ENCODE measurements at regions not wholly inside any gene's neighbourhood (a gene's known extent, or its start where the extent isn't known, plus 50 kb on each side); places are given as distances from the start of the nearest gene placed in this dataset.

GRCh38 chr5:133701871-133702270, 89.5 kb upstream of the FSTL4 start:
- H3K9me3 ChIP-seq, result no peaks in the 10 kb centered on the region

GRCh38 chr5:133700251-133700650, 87.9 kb upstream of the FSTL4 start:
- Histone ChIP-seq H3K27me3 (no peaks in the 10 kb centered on the region), H3K4me1 (no peaks in the 10 kb centered on the region), H3K4me3 (no peak overlapping the region), H3K9me3 (no peaks in the 10 kb centered on the region), H3K36me3 (no peaks in the 10 kb centered on the region), H3K27ac (no peak overlapping the region)
- TF ChIP-seq CTCF (IDR thresholded peaks at IDR 0.05), result no peak
- DNase-seq (ENCODE audit: low spot score), result no peak

More at GRCh38 chr5:133701871-133702270, 89.5 kb upstream of the FSTL4 start:
- H3K27me3 ChIP-seq, result no peaks in the 10 kb centered on the region
- no peak overlapping the region for H3K4me3 ChIP-seq
- TF ChIP-seq CTCF (IDR thresholded peaks at IDR 0.05), result no peak
- no peak overlapping the region for H3K27ac ChIP-seq
- no peak for DNase-seq (ENCODE audit: low spot score)
- H3K4me1 ChIP-seq, result no peaks in the 10 kb centered on the region
- H3K36me3 ChIP-seq, result no peaks in the 10 kb centered on the region

- no peaks in the 10 kb centered on the region for H3K27me3 ChIP-seq
- no peak for TF ChIP-seq CTCF (IDR thresholded peaks at IDR 0.05)
- no peak overlapping the region for H3K4me3 ChIP-seq
- H3K36me3 ChIP-seq, result no peaks in the 10 kb centered on the region
- DNase-seq (ENCODE audit: low spot score), result no peak
- H3K9me3 ChIP-seq, result no peaks in the 10 kb centered on the region
- no peaks in the 10 kb centered on the region for H3K4me1 ChIP-seq
- no peak overlapping the region for H3K27ac ChIP-seq
These were observed 86.5 kb upstream of the FSTL4 start for GRCh38 chr5:133698646-133699526.

GRCh38 chr5:133698259-133698554, 85.9 kb upstream of the FSTL4 start:
- no peak for TF ChIP-seq CTCF (IDR thresholded peaks at IDR 0.05)
- Histone ChIP-seq H3K36me3 (no peaks in the 10 kb centered on the region), H3K27me3 (no peaks in the 10 kb centered on the region), H3K4me1 (no peaks in the 10 kb centered on the region), H3K4me3 (no peak overlapping the region), H3K27ac (no peak overlapping the region), H3K9me3 (no peaks in the 10 kb centered on the region)
- DNase-seq (ENCODE audit: low spot score), result no peak

GRCh38 chr5:133697536-133698258, 85.4 kb upstream of the FSTL4 start:
- Histone ChIP-seq H3K4me3 (no peak overlapping the region), H3K9me3 (no peaks in the 10 kb centered on the region), H3K36me3 (no peaks in the 10 kb centered on the region), H3K27ac (no peak overlapping the region), H3K4me1 (no peaks in the 10 kb centered on the region), H3K27me3 (no peaks in the 10 kb centered on the region)
- no peak for DNase-seq (ENCODE audit: low spot score)
- no peak for TF ChIP-seq CTCF (IDR thresholded peaks at IDR 0.05)

Measured in right atrium auricular region (tissue), 2 donors.